CD8-positive, alpha-beta memory T cell (primary cell): ENCODE measurements at regions not wholly inside any gene's neighbourhood (a gene's known extent, or its start where the extent isn't known, plus 50 kb on each side); places are given as distances from the start of the nearest gene placed in this dataset.
"Not testable (repeated sequence)": the region's sequence is repeated elsewhere in the genome, so short reads cannot be mapped to it uniquely, and the experiment has no call there.

Experiments
- CTCF ChIA-PET: fragments of 350-600 bp; sonication (Branson Sonifier 250); formaldehyde crosslinking; loops from one replicate; lab custom pipeline; 2021; ENCODE audit warnings: antibody characterized with exemption; lab: Charles Lee
- POLR2A ChIA-PET: fragments of 350-600 bp; sonication (Branson Sonifier 250); formaldehyde crosslinking; loops from one replicate; lab custom pipeline; 2021; ENCODE audit warnings: antibody characterized with exemption; lab: Charles Lee
- DNase-seq, 5 donors: peaks; one replicate each; pipeline versions ENCODE4 v3.0.0 to v3.0.0-alpha.2; 2020 to 2022; ENCODE audit warnings: mixed read lengths in 1 of 5
- H3K27ac ChIP-seq: one replicate; pipeline ENCODE4 v1.7.0; 2013; ENCODE audit warnings: low read depth, mild to moderate bottlenecking, low read length, moderate library complexity
- H3K27me3 ChIP-seq: 2 replicates; pipeline ENCODE4 v1.7.0; 2013; ENCODE audit warnings: low read length, mild to moderate bottlenecking; ENCODE audit not compliant: insufficient read depth, poor library complexity, severe bottlenecking
- H3K36me3 ChIP-seq: 2 replicates; pipeline ENCODE4 v1.7.0; 2013; ENCODE audit warnings: mild to moderate bottlenecking, low read length, moderate library complexity; ENCODE audit not compliant: insufficient read depth
- H3K4me1 ChIP-seq: 2 replicates; pipeline ENCODE4 v1.7.0; 2013; ENCODE audit warnings: mild to moderate bottlenecking, low read length, moderate library complexity; ENCODE audit not compliant: insufficient read depth
- H3K4me3 ChIP-seq: 2 replicates; pipeline ENCODE4 v1.7.0; 2013; ENCODE audit warnings: mild to moderate bottlenecking, low read length
- H3K9me3 ChIP-seq: 2 replicates; pipeline ENCODE4 v1.7.0; 2013; ENCODE audit warnings: mild to moderate bottlenecking, low read length
- H3K27ac Mint-ChIP-seq, 8 donors: one replicate each; pipeline ENCODE4 v1.8.0; 2020 to 2021; ENCODE audit warnings: mixed read lengths in 8 of 8, mild to moderate bottlenecking in 6 of 8, inconsistent platforms in 3 of 8, moderate library complexity in 3 of 8
- H3K27me3 Mint-ChIP-seq, 2 donors: one replicate each; pipeline ENCODE4 v1.8.0; 2020 to 2021; ENCODE audit warnings: mixed read lengths in 2 of 2, mild to moderate bottlenecking in 1 of 2, moderate library complexity in 1 of 2
- H3K36me3 Mint-ChIP-seq, 3 donors: one replicate each; pipeline ENCODE4 v1.8.0; 2020 to 2021; ENCODE audit warnings: mixed read lengths in 3 of 3, inconsistent platforms in 1 of 3, mild to moderate bottlenecking in 1 of 3
- H3K4me1 Mint-ChIP-seq, 3 donors: one replicate each; pipeline ENCODE4 v1.8.0; 2020 to 2021; ENCODE audit warnings: mixed read lengths in 3 of 3, inconsistent platforms in 1 of 3, mild to moderate bottlenecking in 1 of 3
- H3K4me3 Mint-ChIP-seq, 7 donors: one replicate each; pipeline ENCODE4 v1.8.0; 2020 to 2021; ENCODE audit warnings: mixed read lengths in 7 of 7, mild to moderate bottlenecking in 6 of 7, moderate library complexity in 4 of 7, inconsistent platforms in 2 of 7
- H3K9me3 Mint-ChIP-seq, 5 donors: one replicate each; pipeline ENCODE4 v1.8.0; 2020 to 2022; ENCODE audit warnings: mixed read lengths in 5 of 5, mild to moderate bottlenecking in 3 of 5, moderate library complexity in 2 of 5, inconsistent platforms in 1 of 5

DNA sequence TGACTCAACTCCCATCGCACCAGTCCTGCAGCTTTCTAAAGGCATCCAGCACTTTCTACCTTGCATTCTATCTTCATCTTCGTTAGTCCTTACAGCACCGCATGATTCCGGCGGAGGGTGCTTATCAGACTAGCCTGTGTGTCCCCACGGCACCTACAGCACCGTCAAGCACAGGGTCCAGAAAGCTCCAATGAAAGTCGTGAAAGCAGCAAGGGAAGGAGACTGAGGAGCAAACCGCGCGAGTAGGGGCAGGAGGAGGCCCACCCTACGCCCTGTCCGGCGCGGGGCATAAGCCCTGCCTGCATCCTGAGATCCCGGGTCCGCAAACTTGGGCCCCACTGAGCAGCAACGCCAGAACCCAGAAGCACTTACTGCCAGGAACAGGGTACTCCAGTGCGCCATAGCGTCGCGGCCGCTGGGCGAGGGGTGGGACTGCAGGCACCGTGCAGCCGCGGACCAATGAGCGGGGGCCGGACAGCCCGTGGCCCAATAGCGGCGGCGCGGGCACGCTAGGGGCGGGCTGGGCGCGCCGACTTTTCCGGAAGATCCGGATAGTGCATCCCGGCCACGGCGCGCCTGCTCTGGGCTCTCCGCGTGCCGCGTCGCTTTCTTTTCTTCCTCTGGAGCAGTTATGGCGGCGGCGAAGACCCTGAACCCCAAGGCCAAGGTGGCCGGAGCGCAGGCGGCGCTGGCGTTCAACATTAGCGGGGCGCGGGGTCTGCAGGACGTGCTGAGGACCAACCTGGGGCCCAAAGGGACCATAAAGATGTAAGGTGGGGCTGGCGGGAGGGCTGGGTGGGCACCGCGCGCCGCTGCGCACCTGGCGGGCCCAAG lies 122.1 kb upstream of the VKORC1L1 start:
- peak; percentile 84 to 87 (median 85) for DNase-seq
- Mint-ChIP-seq H3K27ac (peak overlapping the region; percentile 81 to 98 (median 96)), H3K4me1 (peaks cover 11 to 39% (median 20%) of the 10 kb centered on the region in 3 donors), H3K36me3 (peaks cover 0 to 39% (median 0%) of the 10 kb centered on the region in 3 donors), H3K9me3 (no peaks in the 10 kb centered on the region), H3K4me3 (peak overlapping the region; percentile 87 to 100 (median 94)), H3K27me3 (no peaks in the 10 kb centered on the region)
- Histone ChIP-seq H3K4me1 (peaks cover 9% of the 10 kb centered on the region), H3K9me3 (no peaks in the 10 kb centered on the region), H3K36me3 (peaks cover 3% of the 10 kb centered on the region), H3K4me3 (peak overlapping the region; percentile 96), H3K27ac (peak overlapping the region; percentile 81), H3K27me3 (no peaks in the 10 kb centered on the region)
- POLR2A ChIA-PET, result interaction anchor here (0.7 to 1.2 kb wide), 3 partner anchors 20 to 1517 kb away, joined by 3 to 5 read pairs (median 4); no protein-coding TSS in a partner anchor
- CTCF ChIA-PET, result interaction anchor here (1.3 kb wide), 1 partner anchor 20 kb away, joined by 6 read pairs; no protein-coding TSS in a partner anchor

DNA sequence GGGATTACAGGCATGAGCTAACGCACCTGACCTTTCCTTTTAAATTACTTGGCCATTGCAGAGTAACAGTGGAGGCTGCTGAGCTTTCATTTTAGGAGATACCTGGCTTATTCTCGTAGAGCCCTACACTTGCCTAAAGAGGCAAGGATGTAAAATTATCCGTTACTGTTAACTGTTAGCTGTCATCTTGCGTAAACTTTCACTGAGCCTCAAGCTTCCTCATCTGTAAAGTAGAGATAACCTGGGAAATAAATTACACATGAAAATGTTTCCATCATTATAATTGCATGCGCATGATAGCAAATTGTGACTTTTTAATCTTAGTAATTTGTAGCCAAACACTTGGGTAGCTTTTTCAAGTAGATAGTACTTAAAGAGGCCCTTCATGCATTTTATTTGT lies 118.8 kb upstream of the VKORC1L1 start:
- Mint-ChIP-seq H3K36me3 (peaks cover 0 to 59% (median 0%) of the 10 kb centered on the region in 3 donors), H3K27ac (peak overlapping the region in 2 of 8 donors; percentile 15 to 42), H3K4me1 (peaks cover 15 to 36% (median 16%) of the 10 kb centered on the region in 3 donors), H3K4me3 (peak overlapping the region in 3 of 7 donors; percentile 32 to 61 (median 59))
- H3K4me1 ChIP-seq, CTCF ChIA-PET, H3K27ac ChIP-seq, POLR2A ChIA-PET, H3K36me3 ChIP-seq, H3K4me3 ChIP-seq, H3K27me3 Mint-ChIP-seq, DNase-seq, H3K27me3 ChIP-seq, H3K9me3 Mint-ChIP-seq, H3K9me3 ChIP-seq: not testable (repeated sequence)

DNA sequence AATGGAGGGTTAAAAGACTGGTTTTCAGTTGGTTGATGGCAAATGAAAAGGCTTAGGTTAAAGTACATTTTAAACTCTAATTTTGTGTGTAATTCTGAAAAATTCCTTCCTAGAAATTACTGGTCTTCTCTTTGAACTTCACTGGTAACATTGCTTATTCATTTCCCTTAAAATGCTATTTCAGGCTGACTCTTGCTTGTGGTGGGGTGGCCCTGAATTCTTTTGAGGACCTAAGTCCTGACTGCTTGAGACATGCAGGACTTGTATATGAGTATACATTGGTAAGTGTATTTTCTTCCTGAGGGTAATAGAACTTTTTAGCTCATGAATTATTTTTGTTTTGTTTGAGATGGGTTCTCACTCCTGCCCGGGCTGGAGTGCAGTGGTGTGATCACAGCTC lies 113.9 kb upstream of the VKORC1L1 start:
- DNase-seq, POLR2A ChIA-PET, H3K36me3 ChIP-seq, H3K27ac ChIP-seq, H3K9me3 Mint-ChIP-seq, H3K4me1 Mint-ChIP-seq, H3K4me3 ChIP-seq, H3K4me1 ChIP-seq, H3K27me3 ChIP-seq, H3K27me3 Mint-ChIP-seq, H3K9me3 ChIP-seq, CTCF ChIA-PET, H3K4me3 Mint-ChIP-seq: not testable (repeated sequence)
- peak overlapping the region in 4 of 8 donors; percentile 8 to 61 (median 20) for H3K27ac Mint-ChIP-seq
- H3K36me3 Mint-ChIP-seq, result peaks cover 2 to 56% (median 4%) of the 10 kb centered on the region in 3 donors

DNA sequence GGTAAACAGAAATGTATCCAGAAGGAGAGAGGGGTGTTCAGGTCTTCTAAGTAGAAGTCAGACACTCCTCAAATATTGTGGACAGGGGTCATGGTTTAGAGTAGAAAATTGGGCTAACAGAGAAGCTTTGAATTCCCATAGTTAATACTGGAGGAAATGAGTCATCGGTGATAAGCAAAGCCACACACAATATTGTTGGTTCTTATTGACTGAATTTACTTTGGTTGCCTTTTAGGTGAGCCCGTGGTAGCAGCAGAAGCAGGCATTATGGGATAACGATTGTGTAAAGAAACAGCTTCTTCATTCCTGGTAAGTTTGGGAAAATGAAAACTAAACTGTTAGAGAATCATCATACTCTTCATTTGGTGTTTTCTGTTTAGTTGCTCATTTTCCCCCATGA lies 110.2 kb upstream of the VKORC1L1 start:
- H3K27me3 ChIP-seq, CTCF ChIA-PET, H3K4me1 ChIP-seq, H3K9me3 Mint-ChIP-seq, H3K4me3 ChIP-seq, POLR2A ChIA-PET, H3K27me3 Mint-ChIP-seq, H3K27ac ChIP-seq, H3K36me3 ChIP-seq, H3K4me3 Mint-ChIP-seq, H3K4me1 Mint-ChIP-seq, H3K9me3 ChIP-seq, DNase-seq: not testable (repeated sequence)
- Mint-ChIP-seq H3K36me3 (peaks cover 2 to 40% (median 4%) of the 10 kb centered on the region in 3 donors), H3K27ac (peak overlapping the region in 4 of 8 donors; percentile 5 to 80 (median 48))

DNA sequence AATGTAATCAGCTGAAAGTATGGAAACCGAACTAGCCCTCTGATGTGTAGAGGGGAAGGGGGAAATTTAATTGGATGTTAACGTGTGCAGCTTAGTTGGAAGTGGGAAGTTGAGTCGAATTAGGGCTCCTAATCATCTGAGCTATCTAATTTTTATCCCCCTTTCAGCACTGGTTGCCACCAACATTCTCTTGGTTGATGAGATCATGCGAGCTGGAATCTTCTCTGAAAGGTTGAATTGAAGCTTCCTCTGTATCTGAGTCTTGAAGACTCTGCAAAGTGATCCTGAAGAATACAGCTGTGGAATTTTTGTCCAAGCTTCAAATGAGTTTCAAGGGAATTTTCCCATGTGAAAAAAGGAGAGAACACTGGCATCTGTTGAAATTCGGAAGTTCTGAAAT lies 109.8 kb upstream of the VKORC1L1 start:
- POLR2A ChIA-PET, CTCF ChIA-PET: not testable (repeated sequence)
- peak overlapping the region in 4 of 8 donors; percentile 5 to 80 (median 48) for H3K27ac Mint-ChIP-seq

DNA sequence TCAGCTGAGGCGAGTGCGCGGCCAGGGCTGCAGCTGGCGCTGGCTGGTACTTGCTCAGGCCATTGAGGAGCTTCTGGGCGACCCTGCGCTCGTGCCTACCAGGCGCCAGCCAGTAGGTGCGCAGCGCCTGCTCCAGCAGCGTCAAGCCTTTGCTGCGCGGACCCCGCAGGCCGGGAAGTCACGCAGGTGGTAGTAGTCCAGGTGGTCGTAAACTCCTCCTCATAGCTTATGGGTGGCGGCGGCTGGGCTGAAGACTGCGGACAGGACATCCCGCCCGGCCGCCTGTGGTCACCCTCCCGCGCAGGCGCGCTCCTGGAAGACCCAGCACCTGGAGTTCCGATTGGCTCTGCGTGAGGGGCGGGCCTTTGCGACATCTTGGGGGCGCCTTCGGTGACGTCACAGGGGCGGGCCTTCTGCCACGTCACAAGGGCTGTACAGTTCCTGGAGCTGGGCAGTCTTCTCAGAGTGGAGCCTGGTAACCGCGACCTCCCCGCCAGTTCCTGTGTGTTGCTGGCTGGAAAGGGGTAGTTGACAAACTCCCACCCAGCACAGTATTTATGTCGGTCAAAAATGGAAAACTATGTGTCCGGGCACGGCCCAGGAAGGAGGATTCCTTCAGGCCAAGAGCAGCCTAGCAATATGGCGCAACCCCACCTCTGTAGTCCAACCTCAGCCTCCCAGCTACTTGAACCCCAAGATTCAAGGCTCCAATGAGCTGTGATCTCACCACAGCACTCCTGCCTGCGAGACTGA lies 102.2 kb upstream of the VKORC1L1 start:
- ChIA-PET CTCF (interaction anchor here (1.5 kb wide), 1 partner anchor 19 kb away, joined by 6 read pairs; no protein-coding TSS in a partner anchor), POLR2A (interaction anchor here (1.4 kb wide), 1 partner anchor 20 kb away, joined by 3 read pairs; no protein-coding TSS in a partner anchor)
- not testable (repeated sequence) for H3K4me1 ChIP-seq, H3K36me3 ChIP-seq, H3K27me3 Mint-ChIP-seq, H3K9me3 ChIP-seq, H3K9me3 Mint-ChIP-seq, H3K27me3 ChIP-seq
- H3K27ac ChIP-seq, result peak overlapping the region; percentile 78
- Mint-ChIP-seq H3K27ac (peak overlapping the region; percentile 93 to 98 (median 96)), H3K4me3 (peak overlapping the region; percentile 91 to 98 (median 93)), H3K4me1 (peaks cover 9 to 17% (median 10%) of the 10 kb centered on the region in 3 donors), H3K36me3 (peaks cover 0 to 14% (median 0%) of the 10 kb centered on the region in 3 donors)
- H3K4me3 ChIP-seq, result peak overlapping the region; percentile 81
- DNase-seq, result peak; percentile 88 to 97 (median 94)

More for the DNA sequence above, 109.8 kb upstream of the VKORC1L1 start:
- H3K27ac ChIP-seq, H3K27me3 ChIP-seq, H3K9me3 ChIP-seq, H3K4me3 Mint-ChIP-seq, H3K9me3 Mint-ChIP-seq, H3K4me3 ChIP-seq, H3K27me3 Mint-ChIP-seq, H3K36me3 ChIP-seq, H3K4me1 ChIP-seq, DNase-seq: not testable (repeated sequence)
- H3K4me1 Mint-ChIP-seq, result peaks cover 8 to 12% (median 10%) of the 10 kb centered on the region in 3 donors
- peaks cover 2 to 40% (median 4%) of the 10 kb centered on the region in 3 donors for H3K36me3 Mint-ChIP-seq

DNA sequence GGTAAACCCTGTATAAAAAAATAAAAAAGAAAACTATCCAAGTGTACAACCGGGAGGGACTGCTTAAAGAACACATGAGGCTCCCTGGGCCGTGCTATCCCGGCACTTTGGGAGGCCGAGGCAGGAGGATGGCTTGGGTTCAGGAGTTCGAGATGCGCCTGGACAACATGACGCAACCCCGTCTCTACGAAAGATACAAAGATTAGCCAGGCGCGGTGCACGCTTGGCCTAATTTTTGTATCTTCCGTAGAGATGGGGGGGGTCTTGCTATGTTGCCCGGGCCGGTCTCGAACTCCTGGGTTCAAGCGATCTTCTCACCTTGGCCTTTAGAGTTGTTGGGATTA lies 101.7 kb upstream of the VKORC1L1 start:
- peak overlapping the region; percentile 93 to 98 (median 96) for H3K27ac Mint-ChIP-seq
- H3K4me3 Mint-ChIP-seq, result peak overlapping the region; percentile 91 to 98 (median 93)
- Histone ChIP-seq H3K27ac (peak overlapping the region; percentile 78), H3K4me3 (peak overlapping the region; percentile 81)
- not testable (repeated sequence) for H3K27me3 Mint-ChIP-seq, H3K9me3 Mint-ChIP-seq, H3K4me1 ChIP-seq, H3K9me3 ChIP-seq, DNase-seq, H3K36me3 ChIP-seq, H3K27me3 ChIP-seq
- H3K36me3 Mint-ChIP-seq, result peaks cover 0 to 14% (median 0%) of the 10 kb centered on the region in 3 donors
- H3K4me1 Mint-ChIP-seq, result peaks cover 9 to 17% (median 10%) of the 10 kb centered on the region in 3 donors
- ChIA-PET CTCF (interaction anchor here (1.5 kb wide), 1 partner anchor 20 kb away, joined by 6 read pairs; no protein-coding TSS in a partner anchor), POLR2A (interaction anchor here (1.4 kb wide), 1 partner anchor 21 kb away, joined by 3 read pairs; no protein-coding TSS in a partner anchor)

DNA sequence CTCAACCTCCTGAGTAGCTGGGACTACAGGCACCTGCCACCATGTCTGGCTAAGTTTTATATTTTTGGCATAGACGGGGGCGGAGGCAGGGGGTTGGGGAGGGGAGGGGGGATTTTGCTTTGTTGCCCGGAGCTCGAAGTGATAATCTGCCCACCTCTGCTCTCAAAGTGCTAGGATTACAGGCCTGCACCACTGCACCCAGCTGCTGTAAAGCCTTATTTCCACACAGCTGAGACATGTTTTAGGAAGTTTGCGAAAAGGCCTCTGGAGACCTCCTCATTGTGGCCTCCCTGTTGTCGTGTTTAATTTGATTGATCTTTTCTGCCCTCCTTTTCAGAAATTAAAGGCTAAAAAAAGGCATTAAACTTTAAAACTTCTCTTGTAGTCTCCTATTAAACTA lies 96.2 kb upstream of the VKORC1L1 start:
- H3K27me3 ChIP-seq, CTCF ChIA-PET, H3K4me1 Mint-ChIP-seq, H3K4me3 Mint-ChIP-seq, H3K9me3 Mint-ChIP-seq, H3K9me3 ChIP-seq, DNase-seq, H3K27ac Mint-ChIP-seq, H3K36me3 ChIP-seq, H3K4me1 ChIP-seq, H3K36me3 Mint-ChIP-seq, H3K27me3 Mint-ChIP-seq, POLR2A ChIA-PET, H3K27ac ChIP-seq, H3K4me3 ChIP-seq: not testable (repeated sequence)
